ENCODE measurements at regions not wholly inside any gene's neighbourhood (a gene's known extent, or its start where the extent isn't known, plus 50 kb on each side); places are given as distances from the start of the nearest gene placed in this dataset.

- no peaks in the 10 kb centered on the region for H3K79me2 ChIP-seq (ENCODE audit: insufficient read depth, low read length)
- Mint-ChIP-seq H3K36me3 (ENCODE audit: insufficient read depth in 1 of 3, low read depth in 3 of 3) (no peaks in the 10 kb centered on the region), H3K27ac (no peak overlapping the region), H3K27me3 (ENCODE audit: low read depth) (no peaks in the 10 kb centered on the region), H3K9me3 (peaks cover 0 to 3% of the 10 kb centered on the region in 2 experiments; a peak in 1 of 5 replicates), H3K4me3 (no peak overlapping the region), H3K4me1 (no peaks in the 10 kb centered on the region)
- no peak overlapping the region for H4K91ac ChIP-seq (ENCODE audit: insufficient read length, low read depth, low read length)
- no peak overlapping the region for H2AFZ ChIP-seq (ENCODE audit: low read length)
- no peaks in the 10 kb centered on the region for H4K20me1 ChIP-seq (ENCODE audit: control insufficient read depth, insufficient read depth, insufficient read length)
- no peak overlapping the region for H2BK120ac ChIP-seq (ENCODE audit: low read depth, low read length, poor library complexity, severe bottlenecking)
- H3K4me1 ChIP-seq (ENCODE audit: insufficient read depth, low read length), result no peaks in the 10 kb centered on the region
- no peaks in the 10 kb centered on the region for H3K23me2 ChIP-seq (ENCODE audit: insufficient read length, low read depth, low read length, poor library complexity, severe bottlenecking)
- no peaks in the 10 kb centered on the region for H3K9me3 ChIP-seq (ENCODE audit: control insufficient read depth, low read depth, low read length)
- no peak overlapping the region for H3K18ac ChIP-seq (ENCODE audit: insufficient read length, low read depth, low read length)
- H3K14ac ChIP-seq (ENCODE audit: insufficient read depth, low read length), result no peak overlapping the region
- no peak overlapping the region for H3T11ph ChIP-seq (ENCODE audit: low read length)
- H3K27ac ChIP-seq (ENCODE audit: insufficient read length, low read depth, low read length), result no peak overlapping the region
- no peak overlapping the region for H3K4ac ChIP-seq (ENCODE audit: low read depth, low read length)
- no peak for DNase-seq
- H3K79me1 ChIP-seq (ENCODE audit: insufficient read depth, low read depth, low read length, poor library complexity, severe bottlenecking), result no peaks in the 10 kb centered on the region
- H3K4me2 ChIP-seq (ENCODE audit: insufficient read depth, insufficient read length, low read length), result no peak overlapping the region
- H2BK12ac ChIP-seq (ENCODE audit: insufficient read length, low read depth, low read length), result no peak overlapping the region
- TF ChIP-seq CTCF (conservative IDR thresholded peaks at IDR 0.05), result no peak
- no peak overlapping the region for H4K5ac ChIP-seq (ENCODE audit: insufficient read length, low read depth, low read length)
- H3K9ac ChIP-seq (ENCODE audit: extremely low read depth, insufficient read length, low read length), result no peak overlapping the region
- H2BK20ac ChIP-seq (ENCODE audit: low read depth, low read length, poor library complexity, severe bottlenecking), result no peak overlapping the region
- no CpG with 5 or more reads among the region's 7 CpGs for WGBS (ENCODE audit: extremely low coverage, insufficient read length, low lambda C conversion rate)
- H2BK15ac ChIP-seq (ENCODE audit: low read depth, low read length), result no peak overlapping the region
- H4K8ac ChIP-seq (replicated peaks; ENCODE audit: insufficient read length, low read depth, low read length), result no peak overlapping the region
- no peak overlapping the region for H2BK5ac ChIP-seq (ENCODE audit: insufficient read length, low read length)
- H3K23ac ChIP-seq (ENCODE audit: insufficient read length, low read depth, low read length), result no peak overlapping the region
- no peaks in the 10 kb centered on the region for H3K27me3 ChIP-seq (ENCODE audit: insufficient read depth, low read length)
- no peak overlapping the region for H2AK5ac ChIP-seq (ENCODE audit: insufficient read length, low read length)
- H3K56ac ChIP-seq (ENCODE audit: insufficient read length, low read depth, low read length), result no peak overlapping the region
These were observed 56.6 kb upstream of the C1orf21 start for GRCh38 chr1:184329962-184330868.
